Fibroblast of villous mesenchyme (primary cell): ENCODE measurements at regions not wholly inside any gene's neighbourhood (a gene's known extent, or its start where the extent isn't known, plus 50 kb on each side); places are given as distances from the start of the nearest gene placed in this dataset.

Experiments
- DNase-seq: peaks from one replicate; pipeline ENCODE4 v3.0.0-alpha.2; 2010; ENCODE audit warnings: low read depth
- H3K4me3 ChIP-seq: 2 replicates; pipeline ENCODE4 v1.5.1; 2011; ENCODE audit warnings: low read depth, mild to moderate bottlenecking, low read length
- CTCF ChIP-seq: IDR thresholded peaks from 2 replicates; pipeline ENCODE4 v1.5.1; 2012; ENCODE audit warnings: low read depth, mild to moderate bottlenecking, low read length; ENCODE audit not compliant: insufficient read depth

GRCh38 chr16:79876332-79876730 is 275.8 kb upstream of the MAF start:
- no peak for TF ChIP-seq CTCF
- DNase-seq = no peak
- H3K4me3 ChIP-seq = no peak overlapping the region

GRCh38 chr16:79874391-79874790 is 273.9 kb upstream of the MAF start:
- DNase-seq = no peak
- H3K4me3 ChIP-seq = no peak overlapping the region
- TF ChIP-seq CTCF = no peak

GRCh38 chr16:79873825-79874224 is 273.3 kb upstream of the MAF start:
- no peak overlapping the region for H3K4me3 ChIP-seq
- DNase-seq = no peak
- TF ChIP-seq CTCF = no peak

GRCh38 chr16:79871906-79872305 is 271.4 kb upstream of the MAF start:
- DNase-seq = no peak
- no peak overlapping the region for H3K4me3 ChIP-seq
- TF ChIP-seq CTCF = no peak

- DNase-seq = no peak
- no peak overlapping the region for H3K4me3 ChIP-seq
- TF ChIP-seq CTCF = no peak
Observed at GRCh38 chr16:79870016-79870886, 269.7 kb upstream of the MAF start.

- no peak for DNase-seq
- no peak overlapping the region for H3K4me3 ChIP-seq
- no peak for TF ChIP-seq CTCF
Observed at GRCh38 chr16:79869304-79870015, 268.9 kb upstream of the MAF start.
